ENCODE measurements at regions not wholly inside any gene's neighbourhood (a gene's known extent, or its start where the extent isn't known, plus 50 kb on each side); places are given as distances from the start of the nearest gene placed in this dataset.

DNA sequence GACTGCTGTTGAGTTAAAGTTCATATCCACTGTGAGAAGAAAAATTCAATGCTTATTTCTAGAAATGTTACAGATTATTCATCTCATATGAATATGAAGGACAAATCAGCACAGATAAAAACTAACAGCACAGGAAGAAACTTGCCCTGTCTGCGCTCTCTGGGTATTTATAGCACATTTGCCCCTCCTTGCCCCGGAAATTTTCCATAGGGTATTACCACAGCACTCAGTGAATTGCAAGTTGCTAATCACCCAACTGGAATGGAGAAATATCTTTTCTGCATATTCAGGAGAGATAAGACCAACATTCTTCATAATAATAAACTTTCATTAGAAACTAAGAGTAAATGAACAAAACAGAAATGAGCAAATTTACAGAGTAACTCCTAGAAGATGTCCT lies 318.0 kb upstream of the KLF12 start (continued):
- TF ChIP-seq, protein P1, sequence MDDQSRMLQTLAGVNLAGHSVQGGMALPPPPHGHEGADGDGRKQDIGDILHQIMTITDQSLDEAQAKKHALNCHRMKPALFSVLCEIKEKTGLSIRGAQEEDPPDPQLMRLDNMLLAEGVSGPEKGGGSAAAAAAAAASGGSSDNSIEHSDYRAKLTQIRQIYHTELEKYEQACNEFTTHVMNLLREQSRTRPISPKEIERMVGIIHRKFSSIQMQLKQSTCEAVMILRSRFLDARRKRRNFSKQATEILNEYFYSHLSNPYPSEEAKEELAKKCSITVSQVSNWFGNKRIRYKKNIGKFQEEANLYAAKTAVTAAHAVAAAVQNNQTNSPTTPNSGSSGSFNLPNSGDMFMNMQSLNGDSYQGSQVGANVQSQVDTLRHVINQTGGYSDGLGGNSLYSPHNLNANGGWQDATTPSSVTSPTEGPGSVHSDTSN (IDR thresholded peaks at IDR 0.05), result no peak
- TF ChIP-seq, protein P2, sequence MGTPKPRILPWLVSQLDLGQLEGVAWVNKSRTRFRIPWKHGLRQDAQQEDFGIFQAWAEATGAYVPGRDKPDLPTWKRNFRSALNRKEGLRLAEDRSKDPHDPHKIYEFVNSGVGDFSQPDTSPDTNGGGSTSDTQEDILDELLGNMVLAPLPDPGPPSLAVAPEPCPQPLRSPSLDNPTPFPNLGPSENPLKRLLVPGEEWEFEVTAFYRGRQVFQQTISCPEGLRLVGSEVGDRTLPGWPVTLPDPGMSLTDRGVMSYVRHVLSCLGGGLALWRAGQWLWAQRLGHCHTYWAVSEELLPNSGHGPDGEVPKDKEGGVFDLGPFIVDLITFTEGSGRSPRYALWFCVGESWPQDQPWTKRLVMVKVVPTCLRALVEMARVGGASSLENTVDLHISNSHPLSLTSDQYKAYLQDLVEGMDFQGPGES (IDR thresholded peaks at IDR 0.05; ENCODE audit: low read depth, low read length), result no peak
- TF ChIP-seq, protein P3, sequence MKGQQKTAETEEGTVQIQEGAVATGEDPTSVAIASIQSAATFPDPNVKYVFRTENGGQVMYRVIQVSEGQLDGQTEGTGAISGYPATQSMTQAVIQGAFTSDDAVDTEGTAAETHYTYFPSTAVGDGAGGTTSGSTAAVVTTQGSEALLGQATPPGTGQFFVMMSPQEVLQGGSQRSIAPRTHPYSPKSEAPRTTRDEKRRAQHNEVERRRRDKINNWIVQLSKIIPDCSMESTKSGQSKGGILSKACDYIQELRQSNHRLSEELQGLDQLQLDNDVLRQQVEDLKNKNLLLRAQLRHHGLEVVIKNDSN (IDR thresholded peaks at IDR 0.05; ENCODE audit: borderline replicate concordance, low read depth), result no peak
- TF ChIP-seq FOXJ3 (CRISPR knock-in tag; IDR thresholded peaks at IDR 0.05), result no peak
- TF ChIP-seq POLR2AphosphoS5 (IDR thresholded peaks at IDR 0.05; ENCODE audit: low read depth, low read length), result no peak

DNA sequence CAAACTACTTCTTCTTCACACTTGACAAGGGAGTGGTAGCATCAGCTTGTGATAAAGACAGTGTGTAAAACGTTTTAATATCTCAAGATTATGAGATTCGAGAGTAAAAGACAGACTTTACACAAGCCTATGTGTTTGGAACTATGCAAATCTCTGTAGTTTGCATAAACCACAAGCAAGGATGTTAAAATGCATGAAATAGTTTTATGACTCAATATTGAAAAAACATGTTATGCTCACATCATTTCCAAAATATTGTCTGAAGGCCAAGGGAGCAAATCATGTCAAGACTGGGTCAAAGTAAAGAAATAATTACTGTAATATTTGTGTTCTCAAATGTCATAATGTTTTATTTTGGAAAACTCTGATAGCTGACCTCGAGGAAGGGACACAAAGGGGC lies 316.8 kb upstream of the KLF12 start:
- H4K20me1 ChIP-seq (ENCODE audit: insufficient read depth), result no peaks in the 10 kb centered on the region
- H3K4me3 ChIP-seq (ENCODE audit: low read depth in 2 of 2, low read length in 1 of 2), result no peak overlapping the region
- H2AFZ ChIP-seq (ENCODE audit: low read depth), result no peak overlapping the region
- TF ChIP-seq FOSL2 (IDR thresholded peaks at IDR 0.05; ENCODE audit: borderline replicate concordance, low read depth) (no peak), ELF1 (IDR thresholded peaks at IDR 0.05) (no peak), FOXJ3 (CRISPR knock-in tag; IDR thresholded peaks at IDR 0.05) (no peak), EP300 (IDR thresholded peaks at IDR 0.05; ENCODE audit: borderline replicate concordance in 1 of 2, low read depth in 1 of 2, low read length in 1 of 2) (no peak), MXI1 (IDR thresholded peaks at IDR 0.05; ENCODE audit: low read depth, low read length) (no peak), SIN3A (IDR thresholded peaks at IDR 0.05; ENCODE audit: borderline replicate concordance, low read depth, low read length) (no peak)
- TF ChIP-seq, protein P4, sequence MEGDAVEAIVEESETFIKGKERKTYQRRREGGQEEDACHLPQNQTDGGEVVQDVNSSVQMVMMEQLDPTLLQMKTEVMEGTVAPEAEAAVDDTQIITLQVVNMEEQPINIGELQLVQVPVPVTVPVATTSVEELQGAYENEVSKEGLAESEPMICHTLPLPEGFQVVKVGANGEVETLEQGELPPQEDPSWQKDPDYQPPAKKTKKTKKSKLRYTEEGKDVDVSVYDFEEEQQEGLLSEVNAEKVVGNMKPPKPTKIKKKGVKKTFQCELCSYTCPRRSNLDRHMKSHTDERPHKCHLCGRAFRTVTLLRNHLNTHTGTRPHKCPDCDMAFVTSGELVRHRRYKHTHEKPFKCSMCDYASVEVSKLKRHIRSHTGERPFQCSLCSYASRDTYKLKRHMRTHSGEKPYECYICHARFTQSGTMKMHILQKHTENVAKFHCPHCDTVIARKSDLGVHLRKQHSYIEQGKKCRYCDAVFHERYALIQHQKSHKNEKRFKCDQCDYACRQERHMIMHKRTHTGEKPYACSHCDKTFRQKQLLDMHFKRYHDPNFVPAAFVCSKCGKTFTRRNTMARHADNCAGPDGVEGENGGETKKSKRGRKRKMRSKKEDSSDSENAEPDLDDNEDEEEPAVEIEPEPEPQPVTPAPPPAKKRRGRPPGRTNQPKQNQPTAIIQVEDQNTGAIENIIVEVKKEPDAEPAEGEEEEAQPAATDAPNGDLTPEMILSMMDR (IDR thresholded peaks at IDR 0.05), result no peak
- TF ChIP-seq, protein P5, sequence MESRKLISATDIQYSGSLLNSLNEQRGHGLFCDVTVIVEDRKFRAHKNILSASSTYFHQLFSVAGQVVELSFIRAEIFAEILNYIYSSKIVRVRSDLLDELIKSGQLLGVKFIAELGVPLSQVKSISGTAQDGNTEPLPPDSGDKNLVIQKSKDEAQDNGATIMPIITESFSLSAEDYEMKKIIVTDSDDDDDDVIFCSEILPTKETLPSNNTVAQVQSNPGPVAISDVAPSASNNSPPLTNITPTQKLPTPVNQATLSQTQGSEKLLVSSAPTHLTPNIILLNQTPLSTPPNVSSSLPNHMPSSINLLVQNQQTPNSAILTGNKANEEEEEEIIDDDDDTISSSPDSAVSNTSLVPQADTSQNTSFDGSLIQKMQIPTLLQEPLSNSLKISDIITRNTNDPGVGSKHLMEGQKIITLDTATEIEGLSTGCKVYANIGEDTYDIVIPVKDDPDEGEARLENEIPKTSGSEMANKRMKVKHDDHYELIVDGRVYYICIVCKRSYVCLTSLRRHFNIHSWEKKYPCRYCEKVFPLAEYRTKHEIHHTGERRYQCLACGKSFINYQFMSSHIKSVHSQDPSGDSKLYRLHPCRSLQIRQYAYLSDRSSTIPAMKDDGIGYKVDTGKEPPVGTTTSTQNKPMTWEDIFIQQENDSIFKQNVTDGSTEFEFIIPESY (IDR thresholded peaks at IDR 0.05; ENCODE audit: borderline replicate concordance, low read depth), result no peak
- no peaks in the 10 kb centered on the region for H3F3A ChIP-seq (replicated peaks; ENCODE audit: insufficient read depth)
- ChIA-PET POLR2A (no interaction called here), CTCF (no interaction called here)
- WGBS (ENCODE audit: low lambda C conversion rate), result 32% methylated on average over 3 of the region's 3 CpGs
- H3K36me3 ChIP-seq (replicated peaks in 1 of 2; ENCODE audit: control insufficient read depth in 1 of 2, insufficient read depth in 2 of 2, low read length in 1 of 2), result no peaks in the 10 kb centered on the region
- no peaks in the 10 kb centered on the region for H3K9me3 ChIP-seq
- no peak overlapping the region for H3K4me2 ChIP-seq
- H3K27me3 ChIP-seq (ENCODE audit: insufficient read depth), result no peaks in the 10 kb centered on the region
- no peaks in the 10 kb centered on the region for H3K9me2 ChIP-seq
- no peaks in the 10 kb centered on the region for H3K79me2 ChIP-seq (ENCODE audit: insufficient read depth)
- H3K9ac ChIP-seq, result no peak overlapping the region
- no peak overlapping the region for H3K27ac ChIP-seq (ENCODE audit: low read depth in 2 of 2, low read length in 1 of 2)
- DNase-seq, result no peak
- no peaks in the 10 kb centered on the region; a peak in 1 of 4 replicates for H3K4me1 ChIP-seq (ENCODE audit: control insufficient read depth in 1 of 2, insufficient read depth in 2 of 2, low read depth in 1 of 2, low read length in 1 of 2)
